ENCODE measurements at regions not wholly inside any gene's neighbourhood (a gene's known extent, or its start where the extent isn't known, plus 50 kb on each side); places are given as distances from the start of the nearest gene placed in this dataset.
"Not testable (repeated sequence)": the region's sequence is repeated elsewhere in the genome, so short reads cannot be mapped to it uniquely, and the experiment has no call there.

DNA sequence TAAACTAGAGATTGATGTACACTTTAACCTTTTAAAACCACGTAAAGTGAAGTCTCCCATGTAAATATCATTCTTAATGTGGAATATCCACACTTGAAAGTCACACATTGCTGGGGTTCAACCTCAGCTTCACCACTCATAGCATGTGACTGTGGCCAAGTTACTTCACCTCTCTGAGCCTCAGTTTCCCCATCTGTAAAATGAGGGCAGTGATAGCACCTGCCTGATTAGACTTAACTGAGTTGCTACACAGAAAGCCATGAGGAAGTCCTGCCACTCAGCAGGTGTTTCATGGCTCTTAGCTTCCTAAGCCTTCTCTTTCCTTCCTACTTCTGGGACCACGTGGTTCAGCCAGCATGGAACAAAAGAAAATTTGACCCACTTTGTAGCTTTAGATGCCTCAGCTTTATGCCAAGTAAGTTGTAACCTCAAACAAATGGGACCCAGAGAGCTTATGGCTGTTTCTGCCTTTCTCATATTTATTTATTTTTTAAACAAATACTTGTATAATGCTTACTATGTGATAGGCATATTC lies 277.3 kb upstream of the KLF3 start:
- Histone ChIP-seq H3K27ac (peak overlapping the region; percentile 9 to 42), H3K36me3 (no peaks in the 10 kb centered on the region), H3K9me3 (no peaks in the 10 kb centered on the region), H3K4me3 (no peak overlapping the region), H3K4me1 (ENCODE audit: control insufficient read depth in 1 of 2, low read depth in 2 of 2) (peaks cover 29 to 54% of the 10 kb centered on the region in 2 donors), H3K27me3 (replicated peaks; ENCODE audit: insufficient read depth) (no peaks in the 10 kb centered on the region)
- ATAC-seq (ENCODE audit: insufficient number of reproducible peaks, low FRiP score, low read depth): no peak
- DNase-seq (ENCODE audit: low spot score): no peak
- TF ChIP-seq, protein P1, sequence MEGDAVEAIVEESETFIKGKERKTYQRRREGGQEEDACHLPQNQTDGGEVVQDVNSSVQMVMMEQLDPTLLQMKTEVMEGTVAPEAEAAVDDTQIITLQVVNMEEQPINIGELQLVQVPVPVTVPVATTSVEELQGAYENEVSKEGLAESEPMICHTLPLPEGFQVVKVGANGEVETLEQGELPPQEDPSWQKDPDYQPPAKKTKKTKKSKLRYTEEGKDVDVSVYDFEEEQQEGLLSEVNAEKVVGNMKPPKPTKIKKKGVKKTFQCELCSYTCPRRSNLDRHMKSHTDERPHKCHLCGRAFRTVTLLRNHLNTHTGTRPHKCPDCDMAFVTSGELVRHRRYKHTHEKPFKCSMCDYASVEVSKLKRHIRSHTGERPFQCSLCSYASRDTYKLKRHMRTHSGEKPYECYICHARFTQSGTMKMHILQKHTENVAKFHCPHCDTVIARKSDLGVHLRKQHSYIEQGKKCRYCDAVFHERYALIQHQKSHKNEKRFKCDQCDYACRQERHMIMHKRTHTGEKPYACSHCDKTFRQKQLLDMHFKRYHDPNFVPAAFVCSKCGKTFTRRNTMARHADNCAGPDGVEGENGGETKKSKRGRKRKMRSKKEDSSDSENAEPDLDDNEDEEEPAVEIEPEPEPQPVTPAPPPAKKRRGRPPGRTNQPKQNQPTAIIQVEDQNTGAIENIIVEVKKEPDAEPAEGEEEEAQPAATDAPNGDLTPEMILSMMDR (IDR thresholded peaks at IDR 0.05): no peak

DNA sequence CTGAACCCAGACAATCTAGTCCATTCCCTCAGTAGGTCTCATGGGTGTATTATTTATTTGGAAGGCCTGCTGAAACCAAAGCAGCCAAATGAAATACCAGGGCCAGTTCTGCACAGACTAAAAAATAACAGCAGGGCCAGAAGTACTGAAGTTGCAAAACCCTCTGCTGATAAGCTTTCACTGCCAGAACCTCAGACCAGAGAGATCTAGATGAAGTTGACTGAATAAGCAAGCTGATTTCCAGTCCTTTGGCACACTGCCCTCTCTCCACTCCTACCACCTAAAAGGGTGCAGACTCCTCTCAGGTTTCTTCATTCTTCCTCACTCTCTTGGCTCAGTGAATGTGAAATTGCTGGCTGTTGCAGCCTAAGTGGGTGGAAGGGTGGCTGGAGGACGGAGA lies 276.7 kb upstream of the KLF3 start:
- peak; percentile 87 for ATAC-seq (ENCODE audit: insufficient number of reproducible peaks, low FRiP score, low read depth)
- Histone ChIP-seq H3K9me3 (peaks cover 6% of the 10 kb centered on the region), H3K4me3 (peak overlapping the region; percentile 22), H3K4me1 (ENCODE audit: control insufficient read depth in 1 of 2, low read depth in 2 of 2) (peaks cover 29 to 54% of the 10 kb centered on the region in 2 donors), H3K27me3 (replicated peaks; ENCODE audit: insufficient read depth) (no peaks in the 10 kb centered on the region), H3K27ac (peak overlapping the region; percentile 9 to 42), H3K36me3 (no peaks in the 10 kb centered on the region)
- TF ChIP-seq, protein P1 (IDR thresholded peaks at IDR 0.05): no peak
- DNase-seq (ENCODE audit: low spot score): peak; percentile 65

- no peaks in the 10 kb centered on the region for H3K36me3 ChIP-seq
- peak overlapping the region; percentile 22 for H3K4me3 ChIP-seq
- H3K4me1 ChIP-seq (ENCODE audit: control insufficient read depth in 1 of 2, low read depth in 2 of 2): peaks cover 29 to 53% of the 10 kb centered on the region in 2 donors
- ATAC-seq (ENCODE audit: insufficient number of reproducible peaks, low FRiP score, low read depth): no peak
- H3K27ac ChIP-seq: peak overlapping the region; percentile 9 to 42
- no peaks in the 10 kb centered on the region for H3K27me3 ChIP-seq (replicated peaks; ENCODE audit: insufficient read depth)
- TF ChIP-seq, protein P1 (IDR thresholded peaks at IDR 0.05): no peak
- DNase-seq (ENCODE audit: low spot score): no peak
- peaks cover 7% of the 10 kb centered on the region for H3K9me3 ChIP-seq
Observed at GRCh38 chr4:38387819-38388218, 276.2 kb upstream of the KLF3 start.

- not testable (repeated sequence) for H3K9me3 ChIP-seq; ATAC-seq (ENCODE audit: insufficient number of reproducible peaks, low FRiP score, low read depth); H3K36me3 ChIP-seq; H3K4me3 ChIP-seq; DNase-seq (ENCODE audit: low spot score); H3K27ac ChIP-seq; H3K27me3 ChIP-seq (replicated peaks; ENCODE audit: insufficient read depth)
- peaks cover 29 to 43% of the 10 kb centered on the region in 2 donors for H3K4me1 ChIP-seq (ENCODE audit: control insufficient read depth in 1 of 2, low read depth in 2 of 2)
Observed at GRCh38 chr4:38388907-38389306, 275.1 kb upstream of the KLF3 start.

DNA sequence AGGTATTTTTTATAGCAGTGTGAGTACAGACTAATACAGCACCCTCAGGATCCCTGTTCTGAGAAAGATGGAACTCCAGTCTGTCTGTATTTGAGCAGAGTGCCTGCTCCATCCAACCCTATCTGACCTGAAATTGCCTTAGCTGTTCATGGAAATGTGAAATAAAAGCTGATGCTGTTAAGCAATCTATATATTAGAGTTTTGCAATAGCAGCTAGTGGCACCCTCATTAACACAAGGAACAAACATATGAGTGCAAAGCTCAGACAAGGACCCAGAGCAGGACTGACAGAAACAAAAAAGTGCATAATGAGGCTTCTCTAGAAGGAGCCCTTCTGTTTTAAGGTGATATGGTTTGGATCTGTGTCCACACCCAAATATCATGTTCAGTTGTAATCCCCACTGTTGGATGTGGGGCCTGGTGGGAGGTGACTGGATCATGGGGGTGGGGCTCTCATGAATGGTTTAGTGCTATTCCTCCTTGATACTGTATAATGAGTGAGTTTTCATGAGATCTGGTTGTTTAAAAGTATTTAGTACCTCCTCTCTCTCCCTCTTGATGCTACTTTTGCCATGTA lies 272.9 kb upstream of the KLF3 start:
- ATAC-seq (ENCODE audit: insufficient number of reproducible peaks, low FRiP score, low read depth): no peak
- TF ChIP-seq, protein P1 (IDR thresholded peaks at IDR 0.05): no peak
- no peaks in the 10 kb centered on the region for H3K27me3 ChIP-seq (replicated peaks; ENCODE audit: insufficient read depth)
- peaks cover 7% of the 10 kb centered on the region for H3K9me3 ChIP-seq
- no peak for DNase-seq (ENCODE audit: low spot score)
- no peak overlapping the region for H3K27ac ChIP-seq
- no peak overlapping the region for H3K4me3 ChIP-seq
- no peaks in the 10 kb centered on the region for H3K36me3 ChIP-seq
- peaks cover 17 to 21% of the 10 kb centered on the region in 2 donors for H3K4me1 ChIP-seq (ENCODE audit: control insufficient read depth in 1 of 2, low read depth in 2 of 2)
